GM23248 (cell line): ENCODE measurements at regions not wholly inside any gene's neighbourhood (a gene's known extent, or its start where the extent isn't known, plus 50 kb on each side); places are given as distances from the start of the nearest gene placed in this dataset.

Experiments used
- DNase-seq: peaks from one replicate; pipeline ENCODE4 v3.0.0-alpha.2; 2015
- H2AFZ ChIP-seq: fragments of 200-600 bp; sonication (generic); 2 replicates; pipeline ENCODE4 v1.6.1; 2016; ENCODE audit warnings: antibody characterized with exemption
- H3F3A ChIP-seq: fragments of 200-600 bp; sonication (generic); 2 replicates; pipeline ENCODE4 v1.6.1; 2016; ENCODE audit warnings: mild to moderate bottlenecking, antibody characterized with exemption, mixed run types; ENCODE audit not compliant: insufficient read depth
- H3K27ac ChIP-seq: fragments of 200-600 bp; sonication (generic); 2 replicates; pipeline ENCODE4 v1.5.1; 2016; ENCODE audit warnings: mild to moderate bottlenecking
- H3K27me3 ChIP-seq: fragments of 200-600 bp; sonication (generic); replicated peaks from 2 replicates; pipeline ENCODE4 v1.6.1; 2016; ENCODE audit warnings: mild to moderate bottlenecking; ENCODE audit not compliant: insufficient read depth
- H3K36me3 ChIP-seq: fragments of 200-600 bp; sonication (generic); 2 replicates; pipeline ENCODE4 v1.6.1; 2016; ENCODE audit warnings: low read depth, mild to moderate bottlenecking
- H3K4me1 ChIP-seq: fragments of 200-600 bp; sonication (generic); 2 replicates; pipeline ENCODE4 v1.6.1; 2016; ENCODE audit warnings: mild to moderate bottlenecking; ENCODE audit not compliant: insufficient read depth
- H3K4me2 ChIP-seq: fragments of 200-600 bp; sonication (generic); one replicate; pipeline ENCODE4 v1.6.1; 2016; ENCODE audit warnings: mild to moderate bottlenecking; ENCODE audit not compliant: unreplicated experiment
- H3K4me3 ChIP-seq: fragments of 200-600 bp; sonication (generic); 2 replicates; pipeline ENCODE4 v1.5.1; 2016; ENCODE audit warnings: mild to moderate bottlenecking
- H3K79me2 ChIP-seq: fragments of 200-600 bp; sonication (generic); 2 replicates; pipeline ENCODE4 v1.6.1; 2016; ENCODE audit warnings: mild to moderate bottlenecking; ENCODE audit not compliant: insufficient read depth
- H3K9ac ChIP-seq: fragments of 200-600 bp; sonication (generic); 2 replicates; pipeline ENCODE4 v1.6.1; 2016; ENCODE audit warnings: mild to moderate bottlenecking
- H3K9me2 ChIP-seq: fragments of 200-600 bp; sonication (generic); 2 replicates; pipeline ENCODE4 v1.6.1; 2016; ENCODE audit warnings: mixed run types, mild to moderate bottlenecking, moderate library complexity; ENCODE audit not compliant: insufficient read depth
- H3K9me3 ChIP-seq: fragments of 200-600 bp; sonication (generic); one replicate; pipeline ENCODE4 v1.6.1; 2017; ENCODE audit warnings: low read depth
- H4K20me1 ChIP-seq: fragments of 200-600 bp; sonication (generic); 2 replicates; pipeline ENCODE4 v1.6.0; 2016; ENCODE audit not compliant: insufficient read depth
- EZH2 ChIP-seq: fragments of 200-600 bp; sonication (generic); IDR thresholded peaks from 2 replicates; pipeline ENCODE4 v1.6.1; 2018; ENCODE audit warnings: antibody characterized with exemption, mild to moderate bottlenecking; ENCODE audit not compliant: insufficient read depth, poor library complexity, severe bottlenecking
- EZH2phosphoT487 ChIP-seq: fragments of 200-600 bp; sonication (generic); IDR thresholded peaks from 2 replicates; pipeline ENCODE4 v1.6.1; 2018; ENCODE audit warnings: antibody characterized with exemption, moderate library complexity, mild to moderate bottlenecking, low read depth; ENCODE audit not compliant: insufficient read depth
- WGBS, 2 experiments: methylation state at CpG; one replicate each; pipeline ENCODE4 v1.1.6; 2015 to 2017; ENCODE audit warnings: low lambda C conversion rate in 2 of 2, low coverage in 1 of 2; ENCODE audit errors: missing lambda C conversion rate in 2 of 2; 5-methylcytosine and 5-hydroxymethylcytosine counted together
- in situ Hi-C: fragments of 300-500 bp; cut with MboI; formaldehyde crosslinking; loops from 2 replicates; pipeline ENCODE4 v1.15.0; 2020

GRCh38 chr9:107942291-107942690 is 452.7 kb upstream of the KLF4 start:
- Histone ChIP-seq H3K9me3 (no peaks in the 10 kb centered on the region), H3K9me2 (no peaks in the 10 kb centered on the region), H3K79me2 (no peaks in the 10 kb centered on the region), H3K4me3 (no peak overlapping the region), H2AFZ (no peak overlapping the region), H3K27ac (no peak overlapping the region), H3F3A (no peaks in the 10 kb centered on the region), H4K20me1 (no peaks in the 10 kb centered on the region), H3K27me3 (no peaks in the 10 kb centered on the region), H3K4me2 (no peak overlapping the region), H3K36me3 (no peaks in the 10 kb centered on the region), H3K9ac (no peak overlapping the region), H3K4me1 (peaks cover 8% of the 10 kb centered on the region; the same call in 1 of the 2 replicates)
- DNase-seq: no peak
- 83 to 92% methylated on average over 1 of the region's 1 CpG for WGBS, 2 experiments
- TF ChIP-seq EZH2phosphoT487 (no peak), EZH2 (no peak)
- in situ Hi-C loops: no loop called here

- no peak for DNase-seq
- Histone ChIP-seq H3K9ac (no peak overlapping the region), H3K36me3 (no peaks in the 10 kb centered on the region), H3K4me1 (peaks cover 3% of the 10 kb centered on the region; the same call in 1 of the 2 replicates), H3K4me2 (no peak overlapping the region), H4K20me1 (no peaks in the 10 kb centered on the region), H3K79me2 (no peaks in the 10 kb centered on the region), H3K9me2 (no peaks in the 10 kb centered on the region), H3K4me3 (no peak overlapping the region), H3F3A (no peaks in the 10 kb centered on the region), H3K27ac (no peak overlapping the region), H2AFZ (no peak overlapping the region), H3K9me3 (no peaks in the 10 kb centered on the region), H3K27me3 (no peaks in the 10 kb centered on the region)
- TF ChIP-seq EZH2 (no peak), EZH2phosphoT487 (no peak)
- in situ Hi-C loops: no loop called here
- WGBS, 2 experiments: 87 to 88% methylated on average over 7 of the region's 7 CpGs
Measured at GRCh38 chr9:107940616-107941595, 451.3 kb upstream of the KLF4 start.

GRCh38 chr9:107938801-107939386 is 449.3 kb upstream of the KLF4 start:
- no peak for DNase-seq
- no peaks in the 10 kb centered on the region for H3K4me1 ChIP-seq
- H3K4me2 ChIP-seq: no peak overlapping the region
- H3F3A ChIP-seq: no peaks in the 10 kb centered on the region
- H4K20me1 ChIP-seq: no peaks in the 10 kb centered on the region
- H3K4me3 ChIP-seq: no peak overlapping the region
- no peak overlapping the region for H2AFZ ChIP-seq
- in situ Hi-C loops: no loop called here
- H3K27ac ChIP-seq: no peak overlapping the region
- 91% methylated on average over 8 of the region's 8 CpGs for WGBS, 2 experiments
- H3K79me2 ChIP-seq: no peaks in the 10 kb centered on the region
- no peak for TF ChIP-seq EZH2
- TF ChIP-seq EZH2phosphoT487: no peak
- H3K9ac ChIP-seq: no peak overlapping the region
- H3K9me3 ChIP-seq: no peaks in the 10 kb centered on the region
- H3K36me3 ChIP-seq: no peaks in the 10 kb centered on the region
- no peaks in the 10 kb centered on the region for H3K9me2 ChIP-seq
- H3K27me3 ChIP-seq: no peaks in the 10 kb centered on the region

- Histone ChIP-seq H3K9me2 (no peaks in the 10 kb centered on the region), H3F3A (peaks cover 9% of the 10 kb centered on the region), H3K36me3 (no peaks in the 10 kb centered on the region), H3K9ac (no peak overlapping the region), H3K4me2 (no peak overlapping the region), H2AFZ (no peak overlapping the region), H4K20me1 (no peaks in the 10 kb centered on the region), H3K27me3 (no peaks in the 10 kb centered on the region), H3K4me3 (no peak overlapping the region), H3K79me2 (no peaks in the 10 kb centered on the region), H3K4me1 (peaks cover 23% of the 10 kb centered on the region), H3K9me3 (no peaks in the 10 kb centered on the region), H3K27ac (no peak overlapping the region)
- TF ChIP-seq EZH2 (no peak), EZH2phosphoT487 (no peak)
- in situ Hi-C loops: no loop called here
- no peak for DNase-seq
- WGBS, 2 experiments: 98 to 99% methylated on average over 6 of the region's 6 CpGs
Measured at GRCh38 chr9:107935931-107936330, 446.4 kb upstream of the KLF4 start.
